Colonic mucosa (tissue), 4 donors: ENCODE measurements at regions not wholly inside any gene's neighbourhood (a gene's known extent, or its start where the extent isn't known, plus 50 kb on each side); places are given as distances from the start of the nearest gene placed in this dataset.

Experiments
- DNase-seq: peaks from one replicate; pipeline ENCODE4 v3.0.0-alpha.2; 2020
- H3K27ac ChIP-seq: fragments of 200-600 bp; one replicate; pipeline ENCODE4 v1.8.0; 2021
- H3K27me3 ChIP-seq: fragments of 200-600 bp; one replicate; pipeline ENCODE4 v1.8.0; 2021
- H3K36me3 ChIP-seq: fragments of 200-600 bp; one replicate; pipeline ENCODE4 v1.8.0; 2021
- H3K4me1 ChIP-seq: fragments of 200-600 bp; one replicate; pipeline ENCODE4 v1.8.0; 2021; ENCODE audit warnings: mild to moderate bottlenecking
- H3K4me3 ChIP-seq: fragments of 200-600 bp; one replicate; pipeline ENCODE4 v1.8.0; 2021
- H3K9ac ChIP-seq, 2 donors: one replicate each; pipeline ENCODE4 v1.7.0; 2013; ENCODE audit warnings: control low read depth in 2 of 2, low read depth in 2 of 2, low read length in 2 of 2
- H3K9me3 ChIP-seq: fragments of 200-600 bp; one replicate; pipeline ENCODE4 v1.8.0; 2021
- intact Hi-C: fragments of 100-400 bp; cut with DNase I; formaldehyde crosslinking; loops from one replicate; pipeline ENCODE4 v1.14.1; 2022
- TF ChIP-seq, protein P1 (sequence below): fragments of 200-600 bp; IDR thresholded peaks from one replicate; pipeline ENCODE4 v1.8.0; 2022; ENCODE audit warnings: antibody characterized with exemption, mild to moderate bottlenecking
- donor health status: healthy.
- donor health status: DM: no; HTN: no; CAD: no.
- donor health status: DM: no; HTN: no; CAD: no.

- DNase-seq, result no peak
- no peaks in the 10 kb centered on the region for H3K9me3 ChIP-seq
- H3K27me3 ChIP-seq, result no peaks in the 10 kb centered on the region
- intact Hi-C loops, result no loop called here
- no peak overlapping the region for H3K4me3 ChIP-seq
- no peak overlapping the region for H3K27ac ChIP-seq
- no peaks in the 10 kb centered on the region for H3K4me1 ChIP-seq
- TF ChIP-seq, protein P1, sequence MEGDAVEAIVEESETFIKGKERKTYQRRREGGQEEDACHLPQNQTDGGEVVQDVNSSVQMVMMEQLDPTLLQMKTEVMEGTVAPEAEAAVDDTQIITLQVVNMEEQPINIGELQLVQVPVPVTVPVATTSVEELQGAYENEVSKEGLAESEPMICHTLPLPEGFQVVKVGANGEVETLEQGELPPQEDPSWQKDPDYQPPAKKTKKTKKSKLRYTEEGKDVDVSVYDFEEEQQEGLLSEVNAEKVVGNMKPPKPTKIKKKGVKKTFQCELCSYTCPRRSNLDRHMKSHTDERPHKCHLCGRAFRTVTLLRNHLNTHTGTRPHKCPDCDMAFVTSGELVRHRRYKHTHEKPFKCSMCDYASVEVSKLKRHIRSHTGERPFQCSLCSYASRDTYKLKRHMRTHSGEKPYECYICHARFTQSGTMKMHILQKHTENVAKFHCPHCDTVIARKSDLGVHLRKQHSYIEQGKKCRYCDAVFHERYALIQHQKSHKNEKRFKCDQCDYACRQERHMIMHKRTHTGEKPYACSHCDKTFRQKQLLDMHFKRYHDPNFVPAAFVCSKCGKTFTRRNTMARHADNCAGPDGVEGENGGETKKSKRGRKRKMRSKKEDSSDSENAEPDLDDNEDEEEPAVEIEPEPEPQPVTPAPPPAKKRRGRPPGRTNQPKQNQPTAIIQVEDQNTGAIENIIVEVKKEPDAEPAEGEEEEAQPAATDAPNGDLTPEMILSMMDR, result no peak
- H3K36me3 ChIP-seq, result no peaks in the 10 kb centered on the region
- no peak overlapping the region for H3K9ac ChIP-seq
These were observed 161.7 kb upstream of the CDH5 start for GRCh38 chr16:66204756-66205155.

- Histone ChIP-seq H3K9ac (no peak overlapping the region), H3K4me3 (no peak overlapping the region), H3K9me3 (no peaks in the 10 kb centered on the region), H3K27ac (no peak overlapping the region), H3K27me3 (no peaks in the 10 kb centered on the region), H3K4me1 (no peaks in the 10 kb centered on the region), H3K36me3 (no peaks in the 10 kb centered on the region)
- DNase-seq, result no peak
- intact Hi-C loops, result no loop called here
- TF ChIP-seq, protein P1, result no peak
These were observed 163.0 kb upstream of the CDH5 start for GRCh38 chr16:66203476-66203875.

DNA sequence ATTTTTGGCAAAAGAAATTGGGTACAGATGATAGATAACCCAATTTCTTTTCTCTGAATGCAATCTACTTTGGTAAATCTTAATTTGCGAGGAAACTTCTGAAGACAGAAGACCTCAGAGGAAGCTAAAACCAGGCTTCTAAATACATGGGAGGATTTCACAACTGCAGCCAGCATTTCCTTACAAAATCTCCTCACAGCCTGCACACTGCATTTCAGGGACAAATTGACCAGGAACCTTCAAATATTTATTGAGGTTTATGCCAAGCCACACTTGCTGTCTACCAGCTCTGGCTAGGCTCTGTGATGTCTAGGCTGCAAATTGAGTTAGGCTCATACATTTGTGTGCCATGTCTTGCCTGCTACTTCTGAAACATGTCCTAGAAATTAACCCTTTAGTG is 167.3 kb upstream of the CDH5 start:
- intact Hi-C loops, result no loop called here
- Histone ChIP-seq H3K4me1 (no peaks in the 10 kb centered on the region), H3K27ac (no peak overlapping the region), H3K27me3 (no peaks in the 10 kb centered on the region), H3K4me3 (no peak overlapping the region), H3K9ac (no peak overlapping the region), H3K9me3 (no peaks in the 10 kb centered on the region), H3K36me3 (no peaks in the 10 kb centered on the region)
- no peak for DNase-seq
- TF ChIP-seq, protein P1, result no peak

- Histone ChIP-seq H3K4me3 (no peak overlapping the region), H3K27ac (no peak overlapping the region)
- TF ChIP-seq, protein P1, result no peak
These were observed 167.8 kb upstream of the CDH5 start for GRCh38 chr16:66198641-66199040.

GRCh38 chr16:66197668-66198278 is 168.7 kb upstream of the CDH5 start:
- H3K27ac ChIP-seq, result no peak overlapping the region
- no peak for DNase-seq
- no peaks in the 10 kb centered on the region for H3K4me1 ChIP-seq
- intact Hi-C loops, result no loop called here
- H3K36me3 ChIP-seq, result no peaks in the 10 kb centered on the region
- TF ChIP-seq, protein P1, result no peak
- H3K27me3 ChIP-seq, result no peaks in the 10 kb centered on the region
- no peak overlapping the region for H3K9ac ChIP-seq
- H3K4me3 ChIP-seq, result no peak overlapping the region
- H3K9me3 ChIP-seq, result no peaks in the 10 kb centered on the region

More at GRCh38 chr16:66198641-66199040, 167.8 kb upstream of the CDH5 start:
- Histone ChIP-seq H3K4me1 (no peaks in the 10 kb centered on the region), H3K9ac (no peak overlapping the region), H3K36me3 (no peaks in the 10 kb centered on the region), H3K9me3 (no peaks in the 10 kb centered on the region), H3K27me3 (no peaks in the 10 kb centered on the region)
- intact Hi-C loops, result no loop called here
- DNase-seq, result no peak
